K562 (cell line): ENCODE measurements at regions not wholly inside any gene's neighbourhood (a gene's known extent, or its start where the extent isn't known, plus 50 kb on each side); places are given as distances from the start of the nearest gene placed in this dataset.

Experiments used
- ATAC-seq: fragments of 200-7000 bp; cut with Tn5 transposase; 3 replicates; pipeline ENCODE4 v1.9.1; 2020; ENCODE audit warnings: moderate library complexity
- BruUV-seq: library from RNA; stranded (reverse); fragments of 400-500 nt; replicated peaks from 2 replicates; lab custom pipeline; 2021; lab: Mats Ljungman, UMichigan
- CTCF ChIA-PET: fragments of 300-600 bp; formaldehyde crosslinking; extraction: SDS; loops from one replicate; lab custom pipeline; 2021; ENCODE audit warnings: low intra/inter-chr PET ratio; lab: Yijun Ruan, JAX
- POLR2A ChIA-PET: fragments of 300-600, 350-650 bp; sonication (Branson Sonifier 250); formaldehyde crosslinking; extraction: SDS; loops from one replicate; lab custom pipeline; 2021; ENCODE audit warnings: antibody characterized with exemption, inconsistent platforms; lab: Yijun Ruan, JAX
- DNase-seq, 4 experiments: peaks; one replicate each; pipeline versions ENCODE4 v3.0.0 to v3.0.0-alpha.2; 2011 to 2018; ENCODE audit warnings: low spot score in 3 of 4, mixed read lengths in 3 of 4; ENCODE audit errors: extremely low read depth in 1 of 4
- FAIRE-seq: peaks from 2 replicates; lab custom pipeline; 2011; peaks lifted over from hg19 to GRCh38; lab: Jason Lieb, UNC
- H2AFZ ChIP-seq: 2 replicates; pipeline ENCODE4 v1.6.0; 2011; ENCODE audit warnings: low read depth, low read length, control low read depth, inconsistent platforms
- H3K27ac ChIP-seq: fragments of 200-600 bp; 3 replicates; pipeline ENCODE4 v1.8.0; 2011; ENCODE audit warnings: low read depth, mild to moderate bottlenecking, control low read depth, inconsistent platforms, low read length, moderate library complexity, mixed read lengths; ENCODE audit errors: extremely low read depth
- H3K27me3 ChIP-seq, 2 experiments: fragments of 300-600 bp in 1 of 2; 2 replicates in 1 of 2; 3 replicates in 1 of 2; pipeline versions ENCODE4 v1.6.0 to v1.8.0; 2011; ENCODE audit warnings: inconsistent platforms in 2 of 2, low read length in 2 of 2, mild to moderate bottlenecking in 1 of 2, mixed read lengths in 1 of 2, moderate library complexity in 1 of 2; ENCODE audit not compliant: control insufficient read depth in 2 of 2, insufficient read depth in 2 of 2
- H3K36me3 ChIP-seq: fragments of 300-600 bp; 3 replicates; pipeline ENCODE4 v1.8.0; 2011; ENCODE audit warnings: mild to moderate bottlenecking, low read length, inconsistent platforms; ENCODE audit not compliant: control insufficient read depth, insufficient read depth
- H3K4me1 ChIP-seq, 2 experiments: fragments of 200-600 bp in 1 of 2; replicated peaks in 1 of 2; 2 replicates in 1 of 2; 3 replicates in 1 of 2; pipeline versions ENCODE4 v1.5.1 to v1.8.0; 2011; ENCODE audit warnings: inconsistent platforms in 2 of 2, low read length in 2 of 2, mild to moderate bottlenecking in 1 of 2, mixed read lengths in 1 of 2, moderate library complexity in 1 of 2; ENCODE audit not compliant: control insufficient read depth in 2 of 2, insufficient read depth in 2 of 2
- H3K4me2 ChIP-seq: 2 replicates; pipeline ENCODE4 v1.6.1; 2011; ENCODE audit warnings: low read length, control low read depth, inconsistent platforms, mixed read lengths; ENCODE audit not compliant: insufficient read depth
- H3K4me3 ChIP-seq: fragments of 200-600 bp; sonication (generic), shearing (Covaris generic); 2 replicates; pipeline ENCODE4 v1.5.1; 2016; ENCODE audit warnings: control low read depth, inconsistent platforms
- H3K79me2 ChIP-seq: fragments of 200-600 bp; 3 replicates; pipeline ENCODE4 v1.8.0; 2011; ENCODE audit warnings: low read length, inconsistent platforms; ENCODE audit not compliant: control insufficient read depth, insufficient read depth
- H3K9ac ChIP-seq, 2 experiments: 2 replicates each; pipeline versions ENCODE4 v1.6.0 to v1.6.1; 2011; ENCODE audit warnings: low read depth in 2 of 2, low read length in 2 of 2, control low read depth in 1 of 2, inconsistent platforms in 1 of 2, mild to moderate bottlenecking in 1 of 2, mixed read lengths in 1 of 2; ENCODE audit not compliant: insufficient read depth in 1 of 2
- H3K9me1 ChIP-seq: one replicate; pipeline ENCODE4 v1.6.0; 2011; ENCODE audit warnings: inconsistent platforms, mild to moderate bottlenecking, low read length, moderate library complexity; ENCODE audit not compliant: control insufficient read depth, insufficient read depth
- H3K9me3 ChIP-seq: replicated peaks from 2 replicates; pipeline ENCODE4 v1.5.1; 2011; ENCODE audit warnings: low read depth, low read length, inconsistent platforms; ENCODE audit not compliant: control insufficient read depth, insufficient read depth
- H4K20me1 ChIP-seq: replicated peaks from 2 replicates; pipeline ENCODE4 v1.6.1; 2011; ENCODE audit warnings: low read length, inconsistent platforms, mixed read lengths; ENCODE audit not compliant: control insufficient read depth, insufficient read depth
- CTBP1 ChIP-seq: fragments of 450-650 bp; IDR thresholded peaks from 2 replicates; pipeline ENCODE4 v1.6.1; 2016; ENCODE audit warnings: borderline replicate concordance
- EHMT2 ChIP-seq: fragments of 450-650 bp; IDR thresholded peaks from 2 replicates; pipeline ENCODE4 v1.6.1; 2018; ENCODE audit warnings: antibody characterized with exemption
- EWSR1 ChIP-seq: fragments of 450-650 bp; IDR thresholded peaks from 2 replicates; pipeline ENCODE4 v1.6.1; 2018; ENCODE audit warnings: borderline replicate concordance, mild to moderate bottlenecking, low read depth, moderate library complexity; ENCODE audit not compliant: partially characterized antibody
- GATAD2A ChIP-seq: fragments of 450-650 bp; IDR thresholded peaks from 2 replicates; pipeline ENCODE4 v1.6.1; 2017
- HDAC8 ChIP-seq: fragments of 450-650 bp; IDR thresholded peaks from 2 replicates; pipeline ENCODE4 v1.6.1; 2016; ENCODE audit warnings: mild to moderate bottlenecking, missing genetic modification characterization, moderate library complexity, missing compliant biosample characterization
- HMG20B ChIP-seq: fragments of 250-450 bp; sonication (Bioruptor Pico); IDR thresholded peaks from 2 replicates; pipeline ENCODE4 v1.5.0; 2021; ENCODE audit warnings: mild to moderate bottlenecking
- MEF2A ChIP-seq: IDR thresholded peaks from 2 replicates; pipeline ENCODE4 v1.6.1; 2011; ENCODE audit warnings: low read depth, mild to moderate bottlenecking, low read length, moderate library complexity; ENCODE audit not compliant: control insufficient read depth
- MYC ChIP-seq, 2 experiments: fragments of 250-450 bp in 1 of 2; sonication (Bioruptor Pico) in 1 of 2; IDR thresholded peaks; 2 replicates each; pipeline versions ENCODE4 v1.5.1 to v1.6.1; 2012 to 2021; ENCODE audit warnings: low read depth in 2 of 2, borderline replicate concordance in 1 of 2, improper control_type of control experiment in 1 of 2, low read length in 1 of 2, mild to moderate bottlenecking in 1 of 2, moderate library complexity in 1 of 2
- NBN ChIP-seq: fragments of 450-650 bp; IDR thresholded peaks from 2 replicates; pipeline ENCODE4 v1.6.1; 2016; ENCODE audit warnings: low read depth, mild to moderate bottlenecking
- SP2 ChIP-seq: IDR thresholded peaks from 2 replicates; pipeline ENCODE4 v1.6.1; 2011; ENCODE audit warnings: mild to moderate bottlenecking, low read depth, low read length, moderate library complexity; ENCODE audit not compliant: poor library complexity, severe bottlenecking; ENCODE audit errors: extremely low read depth
- TRIM28 ChIP-seq: fragments of 450-650 bp; IDR thresholded peaks from 2 replicates; pipeline ENCODE4 v1.6.1; 2017
- U2AF2 ChIP-seq: fragments of 200-400 bp; formaldehyde crosslinking; optimal IDR thresholded peaks from 2 replicates; pipeline ENCODE3; 2017; ENCODE audit warnings: low read depth, mild to moderate bottlenecking, low read length
- ZEB2 ChIP-seq: fragments of 450-650 bp; IDR thresholded peaks from 2 replicates; pipeline ENCODE4 v1.6.1; 2016
- ZNF124 ChIP-seq: sonication (generic); formaldehyde crosslinking; IDR thresholded peaks from 2 replicates; pipeline ENCODE4 v1.8.1; 2022; ENCODE audit warnings: missing genetic modification reagents
- ZNF175 ChIP-seq: fragments of 200-800 bp; sonication (Bioruptor generic); IDR thresholded peaks from 2 replicates; pipeline ENCODE4 v1.6.1; 2016; ENCODE audit warnings: low read depth, mild to moderate bottlenecking, missing genetic modification characterization, missing compliant biosample characterization
- WGBS: fragments of 100-300 bp; shearing (Covaris generic); methylation state at CpG from one replicate; pipeline ENCODE4 v1.1.6; 2016; ENCODE audit warnings: low coverage, mixed read lengths; ENCODE audit not compliant: insufficient coverage; ENCODE audit errors: missing lambda C conversion rate; 5-methylcytosine and 5-hydroxymethylcytosine counted together
- in situ Hi-C: fragments of 300-500 bp; cut with MboI; formaldehyde crosslinking; loops from 4 replicates; pipeline ENCODE4 v1.15.0; 2018; ENCODE audit warnings: inconsistent platforms, mixed read lengths
- intact Hi-C: fragments of 100-400 bp; cut with micrococcal nuclease; formaldehyde crosslinking; loops from 2 replicates; pipeline ENCODE4 v1.14.2; 2022

- FAIRE-seq (no peak), ATAC-seq (no peak), DNase-seq (no peak)
- no peaks in the 10 kb centered on the region for H3K79me2 ChIP-seq
- H4K20me1 ChIP-seq, result 0 out of 2 replicates have a peak, but pooled peaks cover 4% of the 10 kb centered on the region
- no peak overlapping the region for H3K4me2 ChIP-seq
- no peaks in the 10 kb centered on the region for H3K9me3 ChIP-seq
- H3K36me3 ChIP-seq, result no peaks in the 10 kb centered on the region
- WGBS, result 0% methylated on average over 3 of the region's 3 CpGs
- ChIA-PET POLR2A (no interaction called here), CTCF (no interaction called here)
- in situ Hi-C loops (no loop called here), intact Hi-C loops (no loop called here)
- H3K9ac ChIP-seq, result no peak overlapping the region
- H3K9me1 ChIP-seq, result no peaks in the 10 kb centered on the region
- no peak overlapping the region for H3K27ac ChIP-seq
- peaks cover 2 to 62% of the 10 kb centered on the region in 2 experiments; a peak in 3 of 5 replicates for H3K27me3 ChIP-seq
- no peak overlapping the region for H2AFZ ChIP-seq
- H3K4me1 ChIP-seq, result peaks cover 0 to 3% of the 10 kb centered on the region in 2 experiments; a peak in 1 of 5 replicates
- no peak for TF ChIP-seq MYC (IDR thresholded peaks at IDR 0.05; ENCODE audit: low read depth, low read length)
- TF ChIP-seq MYC (CRISPR knock-in tag; IDR thresholded peaks at IDR 0.05; ENCODE audit: borderline replicate concordance, low read depth), result no peak
- TF ChIP-seq ZNF175 (CRISPR knock-in tag), result no peak
- TF ChIP-seq U2AF2, result no peak
- TF ChIP-seq GATAD2A, result no peak
- TF ChIP-seq EHMT2, result no peak
- no peak for TF ChIP-seq NBN
- no peak for TF ChIP-seq HMG20B (CRISPR knock-in tag)
- no peak for TF ChIP-seq EWSR1
- TF ChIP-seq SP2, result no peak
- no peak for TF ChIP-seq ZEB2
- no peak for TF ChIP-seq CTBP1
- no peak for TF ChIP-seq TRIM28
- no peak for TF ChIP-seq HDAC8 (tag)
- TF ChIP-seq MEF2A, result no peak
- no peak for TF ChIP-seq ZNF124 (CRISPR knock-in tag)
- H3K4me3 ChIP-seq, result no peak overlapping the region
- no TSS peak for BruUV-seq
These were observed 97.0 kb downstream of the TTC32 start for GRCh38 chr2:19804639-19805260.
